C4-2B (cell line): ENCODE measurements at regions not wholly inside any gene's neighbourhood (a gene's known extent, or its start where the extent isn't known, plus 50 kb on each side); places are given as distances from the start of the nearest gene placed in this dataset.

Experiments
- H3K27ac ChIP-seq: fragments of 450-650 bp; 2 replicates; pipeline ENCODE4 v1.5.1; 2017
- ZFX ChIP-seq: fragments of 450-650 bp; IDR thresholded peaks from 2 replicates; pipeline ENCODE4 v1.6.1; 2017
- TF ChIP-seq, protein P1 (sequence below): fragments of 450-650 bp; conservative IDR thresholded peaks from 2 replicates; pipeline ENCODE4 v1.5.1; 2017; ENCODE audit warnings: mild to moderate bottlenecking

- H3K27ac ChIP-seq = no peak overlapping the region
- TF ChIP-seq ZFX = no peak
- TF ChIP-seq, protein P1, sequence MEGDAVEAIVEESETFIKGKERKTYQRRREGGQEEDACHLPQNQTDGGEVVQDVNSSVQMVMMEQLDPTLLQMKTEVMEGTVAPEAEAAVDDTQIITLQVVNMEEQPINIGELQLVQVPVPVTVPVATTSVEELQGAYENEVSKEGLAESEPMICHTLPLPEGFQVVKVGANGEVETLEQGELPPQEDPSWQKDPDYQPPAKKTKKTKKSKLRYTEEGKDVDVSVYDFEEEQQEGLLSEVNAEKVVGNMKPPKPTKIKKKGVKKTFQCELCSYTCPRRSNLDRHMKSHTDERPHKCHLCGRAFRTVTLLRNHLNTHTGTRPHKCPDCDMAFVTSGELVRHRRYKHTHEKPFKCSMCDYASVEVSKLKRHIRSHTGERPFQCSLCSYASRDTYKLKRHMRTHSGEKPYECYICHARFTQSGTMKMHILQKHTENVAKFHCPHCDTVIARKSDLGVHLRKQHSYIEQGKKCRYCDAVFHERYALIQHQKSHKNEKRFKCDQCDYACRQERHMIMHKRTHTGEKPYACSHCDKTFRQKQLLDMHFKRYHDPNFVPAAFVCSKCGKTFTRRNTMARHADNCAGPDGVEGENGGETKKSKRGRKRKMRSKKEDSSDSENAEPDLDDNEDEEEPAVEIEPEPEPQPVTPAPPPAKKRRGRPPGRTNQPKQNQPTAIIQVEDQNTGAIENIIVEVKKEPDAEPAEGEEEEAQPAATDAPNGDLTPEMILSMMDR = no peak
Observed at GRCh38 chr16:79270011-79270410, 330.5 kb downstream of the MAF start.

DNA sequence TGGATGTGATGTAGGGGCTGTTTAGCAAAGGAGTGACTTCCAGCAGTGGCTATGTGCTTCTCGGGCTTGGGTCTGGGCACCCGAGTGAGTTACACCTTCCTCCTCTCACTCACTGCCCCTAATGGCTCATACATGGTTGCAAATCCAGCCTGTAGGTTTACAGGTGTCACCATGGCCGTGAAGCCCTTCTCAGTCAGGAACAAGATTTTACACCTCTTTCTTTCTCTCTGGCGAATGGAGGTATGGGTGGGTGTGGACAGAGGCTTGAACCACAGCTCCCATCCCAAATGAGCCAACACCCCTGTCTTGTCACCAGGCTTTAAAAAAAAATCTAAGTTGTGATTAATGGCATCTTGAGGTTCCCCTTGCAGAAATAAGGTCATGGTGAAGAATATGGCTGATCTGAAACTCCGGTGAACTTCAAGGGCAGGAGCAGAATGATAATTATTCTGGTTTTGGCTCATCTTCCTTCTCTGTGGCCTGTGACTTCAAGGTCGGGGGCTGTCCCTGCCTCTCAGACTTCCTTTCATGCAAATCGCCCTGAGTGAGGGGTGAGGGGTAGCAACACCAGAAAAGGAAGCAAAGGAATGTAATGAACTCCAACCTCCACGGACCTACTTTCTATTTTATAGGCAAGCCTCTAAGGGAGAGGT lies 331.2 kb downstream of the MAF start:
- no peak for TF ChIP-seq ZFX
- TF ChIP-seq, protein P1 = no peak
- no peak overlapping the region for H3K27ac ChIP-seq

DNA sequence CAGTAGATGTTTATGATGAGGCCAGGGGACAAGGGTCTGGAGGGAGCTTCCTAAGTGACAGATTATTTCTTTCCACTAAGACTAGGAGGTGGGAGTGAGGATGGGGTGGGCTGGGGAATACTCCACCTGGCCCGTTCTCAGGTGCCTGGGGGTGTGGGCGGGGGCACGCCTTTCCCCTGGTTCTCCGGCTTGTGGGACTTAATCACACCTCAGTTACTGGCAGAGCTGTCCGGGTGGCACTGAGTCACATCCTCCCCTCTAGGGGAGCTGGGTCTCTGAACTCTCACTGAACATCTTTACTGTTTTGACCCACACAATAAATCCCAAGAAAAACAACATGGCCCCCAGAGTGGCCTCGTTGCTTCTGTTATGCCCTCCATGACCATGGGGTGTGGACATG lies 332.8 kb downstream of the MAF start:
- TF ChIP-seq ZFX = no peak
- TF ChIP-seq, protein P1 = no peak
- H3K27ac ChIP-seq = no peak overlapping the region

DNA sequence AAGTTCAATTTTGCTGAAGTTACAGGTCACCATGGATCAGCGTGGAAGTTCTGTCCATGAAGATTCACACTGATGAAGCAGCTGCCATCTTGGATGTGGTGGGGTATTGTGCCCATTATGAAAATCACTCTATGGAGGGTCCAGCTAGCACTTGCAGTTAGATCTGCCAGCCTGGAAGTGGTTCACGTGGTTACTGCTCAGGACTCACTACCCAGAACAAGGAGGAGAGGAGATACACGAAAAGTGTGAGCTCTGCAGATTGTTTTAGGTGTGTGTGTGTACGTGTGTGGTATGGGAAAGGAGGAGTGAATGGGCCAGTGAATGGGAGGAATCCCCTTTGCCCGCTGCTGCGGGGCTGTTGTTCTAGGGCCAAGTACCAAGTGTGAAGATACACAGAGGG lies 333.4 kb downstream of the MAF start:
- H3K27ac ChIP-seq = no peak overlapping the region
- no peak for TF ChIP-seq ZFX
- TF ChIP-seq, protein P1 = no peak

- H3K27ac ChIP-seq = no peak overlapping the region
- TF ChIP-seq ZFX = no peak
- TF ChIP-seq, protein P1 = no peak
Observed at GRCh38 chr16:79265701-79266100, 334.8 kb downstream of the MAF start.

DNA sequence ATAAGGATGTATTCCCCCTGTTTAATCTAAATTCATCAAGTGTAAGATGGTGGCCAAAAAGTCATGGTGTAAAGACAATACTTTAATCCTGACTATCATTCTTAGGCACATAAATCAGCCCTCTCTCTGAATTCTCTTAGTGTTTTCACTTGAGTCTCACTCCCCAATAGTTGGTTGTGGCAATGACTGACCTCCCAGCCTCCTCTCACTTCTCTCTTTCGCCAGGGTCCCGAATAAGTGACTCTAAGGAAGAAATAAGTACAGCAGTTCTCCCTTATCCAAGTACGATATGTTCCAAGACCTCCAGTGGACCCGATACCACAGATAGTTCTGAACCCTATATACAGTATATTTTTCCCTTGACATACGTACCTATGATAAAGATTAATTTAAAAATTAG lies 335.3 kb downstream of the MAF start:
- TF ChIP-seq, protein P1 = no peak
- no peak for TF ChIP-seq ZFX
- H3K27ac ChIP-seq = no peak overlapping the region

- H3K27ac ChIP-seq = no peak overlapping the region
- no peak for TF ChIP-seq ZFX
- TF ChIP-seq, protein P1 = no peak
Observed at GRCh38 chr16:79264237-79265109, 336.1 kb downstream of the MAF start.
